Naive B cell (primary cell): ENCODE measurements at regions not wholly inside any gene's neighbourhood (a gene's known extent, or its start where the extent isn't known, plus 50 kb on each side); places are given as distances from the start of the nearest gene placed in this dataset.

ENCODE experiments used
- ATAC-seq, 2 donors: fragments of 150-1000 bp; cut with Tn5 transposase; 2 replicates each; pipeline ENCODE4 v1.10.0; 2021; ENCODE audit warnings: low read depth in 2 of 2, mild to moderate bottlenecking in 2 of 2, moderate library complexity in 2 of 2
- DNase-seq: peaks from one replicate; pipeline ENCODE4 v3.0.0; 2022
- H3K27ac Mint-ChIP-seq, 6 donors: one replicate each; pipeline ENCODE4 v1.8.0; 2020 to 2022; ENCODE audit warnings: mild to moderate bottlenecking in 6 of 6, mixed read lengths in 6 of 6, moderate library complexity in 5 of 6, inconsistent platforms in 2 of 6
- H3K27me3 Mint-ChIP-seq, 3 donors: one replicate each; pipeline ENCODE4 v1.8.0; 2021 to 2022; ENCODE audit warnings: mixed read lengths in 3 of 3, mild to moderate bottlenecking in 1 of 3
- H3K36me3 Mint-ChIP-seq, 2 donors: one replicate each; pipeline ENCODE4 v1.8.0; 2020 to 2022; ENCODE audit warnings: mixed read lengths in 2 of 2, inconsistent platforms in 1 of 2, mild to moderate bottlenecking in 1 of 2
- H3K4me1 Mint-ChIP-seq, 3 donors: one replicate each; pipeline ENCODE4 v1.8.0; 2020 to 2022; ENCODE audit warnings: mixed read lengths in 3 of 3, inconsistent platforms in 1 of 3, mild to moderate bottlenecking in 1 of 3, moderate library complexity in 1 of 3
- H3K4me3 Mint-ChIP-seq, 8 donors: one replicate each; pipeline ENCODE4 v1.8.0; 2020 to 2022; ENCODE audit warnings: mild to moderate bottlenecking in 8 of 8, mixed read lengths in 8 of 8, moderate library complexity in 8 of 8, inconsistent platforms in 2 of 8
- H3K9me3 Mint-ChIP-seq, 7 donors: one replicate each; pipeline ENCODE4 v1.8.0; 2020 to 2022; ENCODE audit warnings: mixed read lengths in 7 of 7, mild to moderate bottlenecking in 5 of 7, inconsistent platforms in 2 of 7, moderate library complexity in 1 of 7

DNA sequence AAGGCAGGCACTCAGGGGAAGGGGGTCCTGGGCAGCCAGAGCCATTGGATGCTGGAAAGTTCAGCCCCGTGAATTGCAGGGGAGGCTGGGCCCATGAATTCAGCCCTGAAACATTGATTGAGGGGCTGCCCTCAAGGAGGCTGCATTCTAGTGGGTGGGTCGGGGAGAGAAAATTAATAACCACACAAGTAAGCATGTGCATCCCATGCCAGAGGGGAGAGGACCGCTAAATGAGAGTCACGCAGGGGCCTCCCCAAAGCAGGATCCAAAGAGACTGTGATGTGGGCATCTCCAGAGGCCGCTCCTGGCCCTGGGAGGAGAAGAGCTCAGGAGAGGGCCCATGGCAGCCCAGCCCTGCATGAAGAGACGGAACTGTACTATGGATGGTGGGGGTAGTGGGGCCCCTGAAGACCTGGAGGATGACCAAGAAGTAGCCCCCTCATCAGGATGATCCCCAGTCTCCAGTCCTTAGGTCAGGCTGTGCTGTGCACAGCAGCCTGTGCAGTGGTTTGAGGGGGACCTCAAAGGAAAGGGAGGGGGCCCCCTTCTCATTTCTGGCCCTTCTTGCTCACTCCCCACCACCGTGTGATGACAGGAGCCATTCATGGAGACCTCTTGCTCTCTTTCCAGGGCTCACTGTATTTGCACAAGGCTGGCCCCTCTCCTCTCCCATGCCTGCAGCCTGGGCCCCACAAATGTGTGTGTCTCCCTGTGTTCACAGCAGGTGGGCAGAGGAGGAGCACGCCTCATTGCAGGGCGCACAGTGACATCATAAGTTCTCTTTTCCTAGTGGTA is 233.6 kb upstream of the IRX1 start:
- Mint-ChIP-seq H3K27me3 (peaks cover 0 to 4% (median 0%) of the 10 kb centered on the region in 3 donors), H3K36me3 (no peaks in the 10 kb centered on the region), H3K4me1 (no peaks in the 10 kb centered on the region), H3K9me3 (peaks cover 0 to 18% (median 3%) of the 10 kb centered on the region in 7 donors), H3K27ac (no peak overlapping the region), H3K4me3 (no peak overlapping the region)
- DNase-seq (no peak), ATAC-seq (no peak)

- Mint-ChIP-seq H3K27me3 (peaks cover 0 to 4% (median 0%) of the 10 kb centered on the region in 3 donors), H3K4me1 (no peaks in the 10 kb centered on the region), H3K9me3 (peaks cover 0 to 13% (median 0%) of the 10 kb centered on the region in 7 donors), H3K27ac (no peak overlapping the region), H3K4me3 (no peak overlapping the region), H3K36me3 (no peaks in the 10 kb centered on the region)
- ATAC-seq, result no peak
- DNase-seq, result no peak
Measured at GRCh38 chr5:3359642-3360041, 236.0 kb upstream of the IRX1 start.

DNA sequence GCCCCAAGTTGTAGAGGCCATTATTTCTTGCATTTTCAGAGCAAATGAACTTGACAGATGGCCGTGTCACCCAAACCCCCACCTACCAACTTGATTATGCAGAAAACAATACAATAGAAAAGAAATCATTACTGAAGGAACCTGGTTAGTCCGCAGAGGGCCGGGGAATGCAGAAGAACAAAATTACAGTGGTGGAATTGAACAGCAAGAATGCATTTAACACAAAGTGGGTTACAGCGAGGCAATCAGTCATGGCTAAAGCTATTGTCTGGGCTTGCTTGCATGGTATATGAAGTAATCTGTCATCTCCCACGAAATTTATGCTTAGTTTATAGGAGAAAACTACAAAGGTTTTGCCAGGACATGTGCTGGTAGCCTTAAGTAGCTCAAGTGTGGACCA is 238.3 kb upstream of the IRX1 start:
- Mint-ChIP-seq H3K36me3 (no peaks in the 10 kb centered on the region), H3K4me1 (no peaks in the 10 kb centered on the region), H3K4me3 (no peak overlapping the region), H3K27ac (no peak overlapping the region), H3K27me3 (peaks cover 0 to 4% (median 0%) of the 10 kb centered on the region in 3 donors), H3K9me3 (peaks cover 0 to 8% (median 4%) of the 10 kb centered on the region in 7 donors)
- ATAC-seq (no peak), DNase-seq (no peak)

DNA sequence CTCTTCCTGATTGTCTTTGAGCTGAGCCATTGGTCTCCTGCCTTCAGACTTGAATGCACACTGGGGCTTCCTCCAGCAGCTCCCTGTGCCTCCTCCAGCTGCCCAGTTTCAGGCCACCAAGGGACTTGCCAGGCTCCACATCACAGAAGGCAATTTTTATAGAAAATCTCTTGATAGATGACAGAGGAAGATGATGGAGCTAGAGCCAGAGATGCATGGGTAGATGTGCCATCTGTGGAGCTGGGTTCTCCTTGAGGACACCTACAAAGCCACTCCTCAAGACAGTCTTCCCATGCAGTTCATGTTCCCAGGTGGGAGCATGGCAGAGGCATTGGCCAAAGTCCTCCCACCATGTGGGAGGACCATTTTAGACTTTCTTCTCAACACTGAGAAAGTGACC is 239.6 kb upstream of the IRX1 start:
- DNase-seq (no peak), ATAC-seq (no peak)
- peaks cover 0 to 8% (median 4%) of the 10 kb centered on the region in 7 donors for H3K9me3 Mint-ChIP-seq
- no peak overlapping the region for H3K4me3 Mint-ChIP-seq
- no peaks in the 10 kb centered on the region for H3K4me1 Mint-ChIP-seq
- H3K36me3 Mint-ChIP-seq, result no peaks in the 10 kb centered on the region
- H3K27ac Mint-ChIP-seq, result no peak overlapping the region
- no peaks in the 10 kb centered on the region for H3K27me3 Mint-ChIP-seq

- Mint-ChIP-seq H3K4me3 (no peak overlapping the region), H3K27ac (no peak overlapping the region), H3K36me3 (no peaks in the 10 kb centered on the region), H3K4me1 (no peaks in the 10 kb centered on the region), H3K9me3 (peaks cover 0 to 8% (median 4%) of the 10 kb centered on the region in 7 donors), H3K27me3 (no peaks in the 10 kb centered on the region)
- ATAC-seq (no peak), DNase-seq (no peak)
Measured at GRCh38 chr5:3355126-3355525, 240.5 kb upstream of the IRX1 start.

DNA sequence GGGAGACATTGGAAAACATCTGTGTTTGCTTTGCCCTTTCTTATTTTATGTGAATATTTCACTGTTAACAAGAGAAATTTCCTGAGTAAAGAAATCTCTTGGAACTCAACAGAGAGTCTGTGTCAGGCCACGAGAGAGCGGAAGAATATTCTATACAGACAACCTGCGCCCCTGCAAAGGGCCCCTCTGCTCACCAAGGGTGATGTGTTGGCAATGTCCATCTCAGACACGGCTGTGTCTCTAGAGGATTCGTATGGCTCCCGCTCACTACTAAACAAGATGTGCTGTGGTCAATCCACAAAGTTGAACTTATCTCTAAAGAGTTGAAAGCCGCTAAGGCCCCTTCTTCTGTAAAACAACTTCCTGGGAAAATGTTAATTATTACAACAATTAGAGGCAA is 241.0 kb upstream of the IRX1 start:
- no peak overlapping the region for H3K4me3 Mint-ChIP-seq
- H3K36me3 Mint-ChIP-seq, result no peaks in the 10 kb centered on the region
- no peak for ATAC-seq

DNA sequence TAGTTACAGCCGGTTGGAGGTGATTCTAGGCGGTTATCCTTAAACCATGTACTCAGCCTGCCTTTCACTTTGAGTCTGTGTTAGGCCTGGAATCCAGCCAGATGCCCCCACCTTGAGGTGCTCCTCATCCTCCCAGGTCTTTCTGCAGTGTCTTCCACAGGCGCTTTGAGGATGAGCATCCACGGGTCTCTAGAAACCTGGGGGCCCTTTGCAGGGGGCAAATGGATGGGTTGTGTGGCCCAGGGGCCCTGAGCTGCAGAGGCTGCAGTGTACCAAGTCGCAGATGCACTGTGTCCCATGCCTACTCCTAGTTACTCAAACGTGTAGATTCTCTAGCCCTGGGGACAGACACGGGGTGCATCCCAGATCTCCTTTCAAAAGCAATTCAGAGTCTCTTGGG is 242.1 kb upstream of the IRX1 start:
- H3K27ac Mint-ChIP-seq, result no peak overlapping the region
- no peaks in the 10 kb centered on the region for H3K4me1 Mint-ChIP-seq
- H3K9me3 Mint-ChIP-seq, result peaks cover 0 to 9% (median 5%) of the 10 kb centered on the region in 7 donors
- ATAC-seq, result no peak
- no peaks in the 10 kb centered on the region for H3K36me3 Mint-ChIP-seq
- no peak for DNase-seq
- H3K4me3 Mint-ChIP-seq, result no peak overlapping the region
- no peaks in the 10 kb centered on the region for H3K27me3 Mint-ChIP-seq

More for the DNA sequence above, 241.0 kb upstream of the IRX1 start:
- Mint-ChIP-seq H3K9me3 (peaks cover 0 to 9% (median 5%) of the 10 kb centered on the region in 7 donors), H3K27ac (no peak overlapping the region), H3K27me3 (no peaks in the 10 kb centered on the region), H3K4me1 (no peaks in the 10 kb centered on the region)
- no peak for DNase-seq

GRCh38 chr5:3352711-3353110 is 242.9 kb upstream of the IRX1 start:
- Mint-ChIP-seq H3K27me3 (no peaks in the 10 kb centered on the region), H3K4me3 (no peak overlapping the region), H3K27ac (no peak overlapping the region), H3K9me3 (peaks cover 0 to 9% (median 6%) of the 10 kb centered on the region in 7 donors), H3K4me1 (no peaks in the 10 kb centered on the region), H3K36me3 (no peaks in the 10 kb centered on the region)
- no peak for ATAC-seq
- DNase-seq, result no peak

DNA sequence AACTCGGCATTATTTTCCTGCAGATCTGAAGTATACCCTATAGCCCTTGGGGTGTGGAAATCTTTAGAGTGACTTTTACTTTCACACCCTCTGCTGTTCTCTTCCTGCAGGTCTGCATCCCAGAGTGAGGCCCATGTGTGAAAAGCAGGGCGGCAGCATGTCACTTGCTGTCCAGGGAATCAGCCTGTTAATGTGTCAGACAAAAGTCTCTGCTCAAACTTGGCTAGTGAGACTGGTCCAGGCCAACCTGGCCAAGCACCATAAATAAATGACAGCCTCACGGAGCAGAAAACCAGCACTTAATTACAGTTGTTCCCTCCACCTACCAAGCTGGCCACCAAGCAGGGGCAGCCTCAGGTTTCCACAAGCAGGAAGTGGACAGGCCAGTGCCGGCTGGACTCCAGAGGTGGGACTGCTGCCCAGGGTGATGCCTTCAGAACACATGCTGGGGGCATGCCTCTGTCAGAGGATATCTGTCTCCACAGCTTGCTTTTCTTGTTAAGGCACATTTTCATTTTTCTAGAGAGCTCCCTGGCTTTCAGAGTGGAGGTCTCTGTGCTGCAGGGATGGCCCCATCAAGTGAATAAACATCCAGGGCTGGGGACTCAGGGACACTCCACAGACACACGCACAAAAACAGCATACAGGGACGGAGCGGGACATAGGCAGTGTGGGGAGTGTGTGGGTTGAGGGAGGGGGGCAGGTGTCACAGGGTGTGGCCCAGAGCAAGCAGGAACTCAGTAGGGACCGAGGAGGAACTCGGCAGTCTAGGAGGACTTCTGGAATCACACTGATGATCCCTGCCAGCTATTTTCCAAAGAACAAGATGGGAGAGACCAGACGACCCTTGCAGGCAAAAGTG is 243.8 kb upstream of the IRX1 start:
- Mint-ChIP-seq H3K27ac (no peak overlapping the region), H3K36me3 (no peaks in the 10 kb centered on the region), H3K4me3 (peak overlapping the region in 1 of 8 donors; percentile 42), H3K27me3 (no peaks in the 10 kb centered on the region), H3K9me3 (peaks cover 0 to 8% (median 5%) of the 10 kb centered on the region in 7 donors), H3K4me1 (no peaks in the 10 kb centered on the region)
- ATAC-seq, result no peak
- no peak for DNase-seq

DNA sequence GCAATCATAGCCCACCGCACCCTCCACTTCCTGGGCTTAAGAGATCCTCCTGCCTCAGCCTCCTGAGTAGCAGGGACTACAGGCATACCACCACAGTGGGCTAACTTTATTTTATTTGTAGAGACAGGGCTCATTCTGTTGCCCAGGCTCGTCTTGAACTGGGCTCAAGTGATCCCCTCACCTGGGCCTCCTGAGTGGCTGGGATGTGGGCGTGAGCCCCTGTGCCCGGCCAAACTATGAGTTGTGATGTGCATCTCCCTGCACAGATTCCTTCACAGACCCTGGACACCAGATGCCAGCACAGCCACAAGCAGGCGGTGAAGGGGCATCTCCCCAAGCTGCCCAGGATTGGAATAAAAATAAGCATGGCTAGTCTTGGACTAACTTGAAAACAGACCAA is 244.9 kb upstream of the IRX1 start:
- no peaks in the 10 kb centered on the region for H3K4me1 Mint-ChIP-seq
- H3K36me3 Mint-ChIP-seq, result no peaks in the 10 kb centered on the region

GRCh38 chr5:3349704-3350565 is 245.7 kb upstream of the IRX1 start:
- Mint-ChIP-seq H3K4me3 (no peak overlapping the region), H3K9me3 (peaks cover 0 to 11% (median 5%) of the 10 kb centered on the region in 7 donors), H3K4me1 (no peaks in the 10 kb centered on the region), H3K27ac (no peak overlapping the region), H3K36me3 (no peaks in the 10 kb centered on the region), H3K27me3 (no peaks in the 10 kb centered on the region)
- ATAC-seq (no peak), DNase-seq (no peak)

More for the DNA sequence above, 244.9 kb upstream of the IRX1 start:
- DNase-seq, result no peak
- Mint-ChIP-seq H3K27me3 (no peaks in the 10 kb centered on the region), H3K9me3 (peaks cover 0 to 10% (median 5%) of the 10 kb centered on the region in 7 donors), H3K27ac (no peak overlapping the region), H3K4me3 (no peak overlapping the region)
- ATAC-seq, result no peak

DNA sequence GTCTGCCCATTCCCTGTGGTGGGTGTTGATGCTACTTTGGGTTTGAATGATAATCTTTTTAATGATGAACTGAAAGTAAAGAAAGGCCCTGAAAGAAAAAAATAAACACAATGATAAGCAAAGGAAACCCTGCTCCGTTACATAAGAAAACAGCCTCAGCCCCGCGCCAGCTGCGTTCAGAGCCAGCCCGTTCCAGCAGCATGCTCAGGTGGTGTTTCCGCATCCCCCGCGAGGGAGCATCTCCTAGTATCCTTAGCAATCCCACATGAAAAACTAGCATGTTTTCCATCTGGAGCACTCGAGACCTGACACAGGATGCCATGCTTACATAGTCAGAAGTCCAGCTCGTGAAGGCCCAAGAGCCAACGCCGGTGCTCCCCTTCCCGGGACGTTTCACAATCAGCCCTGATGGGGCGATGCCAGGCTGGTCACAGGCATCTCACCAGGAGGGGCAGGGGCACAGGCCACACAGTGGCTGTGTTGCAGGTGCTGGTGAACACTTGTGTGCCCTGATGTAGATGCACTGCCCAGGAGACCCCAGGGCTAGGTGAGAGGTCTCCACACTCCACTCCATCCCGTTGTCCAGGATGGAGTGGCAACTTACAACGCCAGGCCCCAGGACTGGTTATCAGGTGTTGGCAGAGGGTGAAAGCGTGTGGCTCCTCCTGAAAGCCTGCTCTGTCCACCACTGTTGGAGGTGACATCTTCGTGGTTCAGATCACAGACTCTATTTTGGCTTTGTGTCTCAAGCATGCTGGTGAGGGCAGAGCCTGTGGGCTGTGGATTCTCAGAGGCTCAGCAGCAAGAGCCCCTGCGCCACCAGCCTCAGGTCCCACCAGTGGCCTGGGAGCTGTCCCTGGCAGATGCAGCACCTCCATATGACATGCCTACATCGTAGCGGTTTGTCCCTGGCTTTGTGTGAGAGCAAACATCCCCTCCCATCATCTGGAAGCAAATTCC is 246.8 kb upstream of the IRX1 start:
- H3K4me1 Mint-ChIP-seq, result no peaks in the 10 kb centered on the region
- ATAC-seq (no peak), DNase-seq (no peak)
- H3K36me3 Mint-ChIP-seq, result no peaks in the 10 kb centered on the region
- no peak overlapping the region for H3K4me3 Mint-ChIP-seq
- H3K27ac Mint-ChIP-seq, result no peak overlapping the region
- no peaks in the 10 kb centered on the region for H3K27me3 Mint-ChIP-seq
- H3K9me3 Mint-ChIP-seq, result peaks cover 0 to 11% (median 5%) of the 10 kb centered on the region in 7 donors
